GM21825 (cell line): ENCODE measurements at regions not wholly inside any gene's neighbourhood (a gene's known extent, or its start where the extent isn't known, plus 50 kb on each side); places are given as distances from the start of the nearest gene placed in this dataset.

Experiments used
- ATAC-seq: cut with Tn5 transposase; IDR thresholded peaks from one replicate; pipeline ENCODE4 v1.9.1; 2021; ENCODE audit warnings: mild to moderate bottlenecking, moderate library complexity; ENCODE audit not compliant: unreplicated experiment

- ATAC-seq: no peak
Observed at GRCh38 chr11:45089251-45089650, 57.2 kb upstream of the PRDM11 start.

GRCh38 chr11:45089676-45090499 is 56.6 kb upstream of the PRDM11 start:
- no peak for ATAC-seq

DNA sequence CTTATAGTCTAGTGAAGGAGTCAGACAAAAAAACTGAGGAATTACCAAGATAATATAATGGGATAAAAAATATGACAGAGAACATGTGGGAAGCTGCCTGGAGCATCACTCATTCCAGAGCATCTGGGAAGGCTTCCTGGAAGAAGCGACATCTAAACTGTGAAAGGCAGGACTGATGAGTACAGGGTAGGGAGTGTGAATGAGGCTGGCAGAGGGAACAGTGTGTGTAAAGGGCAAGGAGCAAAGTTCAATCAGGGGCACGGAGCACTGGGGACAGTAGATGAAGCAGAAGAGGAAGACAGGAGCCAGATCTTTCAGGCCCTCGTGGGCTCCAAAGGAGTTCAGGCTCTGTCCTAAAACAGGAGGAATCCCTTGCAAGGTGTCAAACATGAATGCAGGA is 55.8 kb upstream of the PRDM11 start:
- ATAC-seq: no peak

DNA sequence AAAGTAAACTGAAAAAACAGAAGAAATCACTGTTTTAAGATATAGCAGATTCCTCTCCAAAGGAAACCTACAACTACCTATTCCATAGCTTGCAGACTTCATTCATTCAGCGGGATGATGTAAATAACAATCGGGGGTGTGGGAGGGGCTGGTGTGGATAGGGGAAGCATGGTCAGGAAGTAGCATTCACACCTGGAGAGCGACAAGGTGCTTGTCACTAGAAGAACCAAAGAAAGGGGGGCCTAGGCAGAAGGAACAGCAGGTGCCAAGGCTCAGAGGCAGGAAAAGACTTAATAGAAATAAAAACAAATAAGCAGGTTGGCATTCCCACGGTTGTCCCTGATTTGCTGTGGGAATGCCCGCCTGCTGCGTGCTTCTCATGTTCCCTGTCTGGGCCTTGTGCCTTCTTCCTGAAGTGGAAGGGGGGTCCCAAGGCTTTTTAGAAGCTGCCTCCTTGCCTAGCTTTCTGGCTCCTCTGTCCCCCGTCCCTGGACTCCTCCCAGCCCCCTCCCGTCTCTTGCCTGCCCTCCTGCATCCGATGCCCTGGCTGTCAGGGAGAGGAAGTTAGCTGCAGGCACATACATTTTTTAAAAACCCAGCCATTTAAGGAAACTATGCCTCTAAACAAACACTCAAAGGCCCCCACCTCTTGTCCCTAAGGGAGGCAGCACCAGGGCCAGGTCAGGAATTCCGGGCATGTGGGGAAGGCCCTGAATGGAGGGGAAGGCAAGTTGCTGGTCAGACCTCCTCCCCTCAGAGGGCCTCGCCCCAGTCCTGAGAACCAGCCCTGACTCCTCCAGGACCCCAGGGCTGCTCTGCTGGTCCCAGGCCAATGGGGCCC is 54.7 kb upstream of the PRDM11 start:
- no peak for ATAC-seq

DNA sequence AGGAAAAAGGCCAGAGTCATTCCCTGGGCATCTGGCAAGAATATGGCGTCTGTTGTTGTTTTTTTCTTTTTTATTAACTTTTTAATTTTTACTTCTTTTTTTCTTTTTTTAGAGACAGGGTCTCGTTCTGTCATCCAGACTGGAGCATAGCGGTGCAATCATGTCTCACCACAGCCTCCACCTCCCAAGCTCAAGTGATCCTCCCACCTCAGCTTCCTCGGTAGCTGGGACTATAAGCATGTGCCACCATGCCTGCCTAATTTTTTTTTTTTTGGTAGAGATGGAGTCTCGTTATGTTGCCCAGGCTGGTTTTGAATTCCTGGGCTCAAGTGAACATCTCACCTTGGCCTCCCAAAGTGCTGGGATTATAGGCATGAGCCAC is 54.0 kb upstream of the PRDM11 start:
- no peak for ATAC-seq

- ATAC-seq: no peak
Observed at GRCh38 chr11:45092901-45093760, 53.3 kb upstream of the PRDM11 start.

GRCh38 chr11:45093761-45094455 is 52.5 kb upstream of the PRDM11 start:
- ATAC-seq: no peak

GRCh38 chr11:45094958-45095690 is 51.3 kb upstream of the PRDM11 start:
- no peak for ATAC-seq

DNA sequence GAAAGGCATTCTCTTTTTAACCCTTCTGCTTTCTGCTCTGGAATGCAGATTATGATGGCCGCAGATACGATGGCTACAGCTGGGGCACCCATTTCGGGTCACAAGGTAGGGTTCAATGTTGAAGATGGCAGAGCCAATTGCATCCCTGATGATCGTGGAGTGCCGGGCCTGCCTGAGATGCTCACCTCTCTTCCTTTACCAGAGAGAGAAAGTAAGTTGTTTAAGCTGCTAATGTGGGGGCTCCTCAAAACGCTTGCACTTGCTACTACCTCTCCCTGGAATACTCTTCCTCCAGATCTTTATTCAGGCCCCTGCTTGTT is 50.8 kb upstream of the PRDM11 start:
- no peak for ATAC-seq

GRCh38 chr11:45096636-45097035 is 49.8 kb upstream of the PRDM11 start:
- ATAC-seq: no peak
